IPS-20b (cell line): ENCODE measurements at regions not wholly inside any gene's neighbourhood (a gene's known extent, or its start where the extent isn't known, plus 50 kb on each side); places are given as distances from the start of the nearest gene placed in this dataset.

Experiments used
- H3K27ac ChIP-seq: one replicate; pipeline ENCODE4 v1.5.1; 2013; ENCODE audit warnings: low read length
- H3K27me3 ChIP-seq: 2 replicates; pipeline ENCODE4 v1.6.1; 2013; ENCODE audit warnings: mild to moderate bottlenecking, low read length, inconsistent platforms; ENCODE audit not compliant: insufficient read depth
- H3K36me3 ChIP-seq: 2 replicates; pipeline ENCODE4 v1.6.1; 2013; ENCODE audit warnings: low read depth, mild to moderate bottlenecking, inconsistent platforms, low read length, moderate library complexity; ENCODE audit not compliant: insufficient read depth
- H3K4me1 ChIP-seq: 2 replicates; pipeline ENCODE4 v1.6.1; 2013; ENCODE audit warnings: mild to moderate bottlenecking, control low read depth, inconsistent platforms, low read length, moderate library complexity; ENCODE audit not compliant: insufficient read depth
- H3K4me3 ChIP-seq: 2 replicates; pipeline ENCODE4 v1.5.1; 2013; ENCODE audit warnings: mild to moderate bottlenecking, low read length, inconsistent platforms
- H3K9ac ChIP-seq: 2 replicates; pipeline ENCODE4 v1.6.1; 2013; ENCODE audit warnings: low read depth, mild to moderate bottlenecking, inconsistent platforms, low read length, moderate library complexity
- H3K9me3 ChIP-seq: 2 replicates; pipeline ENCODE4 v1.6.1; 2013; ENCODE audit warnings: mild to moderate bottlenecking, low read depth, low read length, inconsistent platforms; ENCODE audit not compliant: insufficient read depth

DNA sequence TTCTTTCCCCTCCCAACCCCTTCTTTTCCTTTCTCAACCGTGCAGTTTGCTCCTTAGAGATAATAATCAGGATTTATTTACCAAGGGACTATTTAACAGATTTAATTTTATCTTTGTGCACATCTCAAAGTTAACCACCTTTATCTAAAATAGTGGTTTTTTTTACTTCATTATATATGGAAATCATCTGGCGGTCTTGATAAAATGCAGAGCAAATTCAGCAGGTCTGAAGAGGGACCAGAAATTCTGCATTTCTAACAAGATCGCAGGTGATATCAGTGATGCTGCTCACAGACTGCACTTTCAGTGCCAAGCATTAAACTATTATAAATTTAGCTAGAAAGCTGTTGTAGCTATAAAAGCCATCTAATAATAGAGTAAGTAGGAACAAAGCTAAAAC lies 83.4 kb upstream of the NEGR1 start:
- Histone ChIP-seq H3K4me3 (no peak overlapping the region), H3K9ac (no peak overlapping the region), H3K4me1 (no peaks in the 10 kb centered on the region), H3K27me3 (no peaks in the 10 kb centered on the region), H3K27ac (no peak overlapping the region), H3K9me3 (no peaks in the 10 kb centered on the region), H3K36me3 (no peaks in the 10 kb centered on the region)

DNA sequence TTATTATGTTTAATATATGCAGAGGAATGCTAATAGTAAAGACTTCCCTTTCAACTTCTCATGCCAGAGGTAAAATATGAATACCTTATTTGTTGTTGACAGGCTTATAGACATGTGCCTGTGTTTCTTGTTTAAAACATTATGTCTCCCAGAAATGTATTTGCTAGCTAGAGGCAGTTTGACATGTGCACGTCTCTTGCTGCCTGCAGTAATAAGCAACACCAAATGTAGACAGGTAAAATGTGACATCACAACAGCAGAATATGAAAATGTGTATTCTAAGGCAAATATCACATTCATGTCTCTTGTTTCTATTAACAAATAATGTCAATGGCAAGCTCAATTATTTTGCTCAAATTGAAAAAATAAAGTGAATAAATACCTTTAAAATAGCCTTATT lies 80.2 kb upstream of the NEGR1 start:
- Histone ChIP-seq H3K27me3 (no peaks in the 10 kb centered on the region), H3K9me3 (no peaks in the 10 kb centered on the region), H3K36me3 (no peaks in the 10 kb centered on the region), H3K27ac (no peak overlapping the region), H3K4me3 (no peak overlapping the region), H3K4me1 (no peaks in the 10 kb centered on the region), H3K9ac (no peak overlapping the region)

DNA sequence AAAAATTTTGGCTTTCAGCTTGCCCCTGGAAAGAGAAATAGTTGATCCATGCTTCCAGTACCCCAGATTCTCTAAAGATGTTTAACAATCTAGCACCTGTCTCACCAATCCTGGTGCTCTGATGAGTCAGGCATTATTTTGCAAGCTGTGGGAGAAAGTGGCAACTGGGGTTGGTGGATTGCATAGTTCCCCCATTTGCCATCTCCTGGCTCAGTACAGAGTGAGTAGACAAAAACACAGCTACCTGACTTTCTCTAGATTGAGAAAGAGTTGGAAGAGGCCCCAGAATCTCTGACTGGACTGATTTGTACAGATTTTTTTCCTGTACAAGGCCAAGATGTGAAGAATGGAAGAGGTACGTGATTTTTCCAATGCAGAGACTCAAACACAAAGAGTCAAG lies 75.1 kb upstream of the NEGR1 start:
- no peak overlapping the region for H3K9ac ChIP-seq
- no peaks in the 10 kb centered on the region for H3K4me1 ChIP-seq
- H3K9me3 ChIP-seq = no peaks in the 10 kb centered on the region
- H3K27ac ChIP-seq = no peak overlapping the region
- H3K36me3 ChIP-seq = no peaks in the 10 kb centered on the region
- no peak overlapping the region for H3K4me3 ChIP-seq
- no peaks in the 10 kb centered on the region for H3K27me3 ChIP-seq

DNA sequence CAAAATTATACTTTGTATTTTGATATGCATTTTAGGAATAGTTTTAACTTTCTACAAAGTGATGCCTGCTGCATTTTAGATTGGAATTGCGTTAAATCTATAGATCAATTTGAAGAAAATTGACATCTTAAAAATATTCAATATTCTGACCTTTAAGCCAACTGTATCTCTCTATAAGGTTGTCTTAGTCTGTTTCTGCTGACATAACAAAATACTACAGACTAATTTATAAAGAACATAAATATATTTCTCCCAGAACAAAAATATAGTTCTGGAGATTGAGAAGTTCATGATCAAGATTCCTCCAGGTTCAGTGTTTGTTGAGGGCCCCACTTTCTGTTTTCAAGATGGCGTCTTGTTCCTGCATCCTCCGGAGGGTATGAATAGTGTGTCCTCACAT lies 73.6 kb upstream of the NEGR1 start:
- Histone ChIP-seq H3K9ac (no peak overlapping the region), H3K4me1 (no peaks in the 10 kb centered on the region), H3K36me3 (no peaks in the 10 kb centered on the region), H3K27me3 (no peaks in the 10 kb centered on the region), H3K9me3 (no peaks in the 10 kb centered on the region), H3K27ac (no peak overlapping the region), H3K4me3 (no peak overlapping the region)

DNA sequence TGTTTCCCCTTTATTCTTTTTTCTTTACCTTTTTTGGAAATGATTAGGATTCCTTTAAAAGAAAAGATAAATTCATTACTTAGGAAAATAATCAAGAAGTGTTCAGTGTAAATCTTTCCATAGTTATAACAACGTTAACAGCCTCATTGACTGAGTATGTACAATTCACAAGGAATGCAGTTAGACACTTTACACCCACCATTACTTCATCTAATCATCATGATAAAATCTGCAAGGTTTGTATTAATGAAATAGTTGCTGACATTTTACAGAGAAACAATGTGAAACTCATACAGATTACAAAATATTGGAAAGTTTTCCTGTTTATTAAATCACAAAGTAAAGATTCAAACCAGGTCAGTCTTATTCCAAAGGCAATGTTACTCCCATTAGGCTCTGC lies 59.3 kb upstream of the NEGR1 start:
- Histone ChIP-seq H3K27me3 (no peaks in the 10 kb centered on the region), H3K9ac (no peak overlapping the region), H3K4me3 (no peak overlapping the region), H3K4me1 (no peaks in the 10 kb centered on the region), H3K36me3 (no peaks in the 10 kb centered on the region), H3K27ac (no peak overlapping the region), H3K9me3 (no peaks in the 10 kb centered on the region)

DNA sequence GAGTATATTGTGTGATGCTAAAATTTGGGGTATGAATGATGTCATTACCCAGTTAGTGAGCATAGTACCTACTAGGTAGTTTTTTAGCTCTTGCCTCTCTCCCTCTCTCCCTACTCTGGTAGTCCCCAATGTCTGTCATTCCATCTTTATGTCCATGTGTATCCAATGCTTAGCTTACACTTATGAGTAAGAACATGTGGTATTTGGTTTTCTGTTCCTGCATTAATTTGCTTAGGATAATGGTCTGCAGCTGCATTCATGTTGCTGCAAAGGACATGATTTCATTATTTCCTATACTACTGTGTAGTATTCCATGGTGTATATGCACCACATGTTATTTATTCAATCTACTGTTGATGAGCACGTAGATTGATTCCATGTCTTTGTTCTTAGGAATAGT lies 54.4 kb upstream of the NEGR1 start:
- H3K4me3 ChIP-seq = no peak overlapping the region
- no peak overlapping the region for H3K27ac ChIP-seq
- no peaks in the 10 kb centered on the region for H3K4me1 ChIP-seq
- H3K9me3 ChIP-seq = no peaks in the 10 kb centered on the region
- no peaks in the 10 kb centered on the region for H3K36me3 ChIP-seq
- H3K9ac ChIP-seq = no peak overlapping the region
- H3K27me3 ChIP-seq = no peaks in the 10 kb centered on the region
